Neural progenitor cell (in vitro differentiated cells): ENCODE measurements at regions not wholly inside any gene's neighbourhood (a gene's known extent, or its start where the extent isn't known, plus 50 kb on each side); places are given as distances from the start of the nearest gene placed in this dataset.
A peak's percentile ranks its signal among the peaks of the same experiment; 100 is the strongest.

Experiments used
- DNase-seq: peaks from one replicate; pipeline ENCODE4 v3.0.0-alpha.2; 2016; ENCODE audit warnings: low spot score
- H2AFZ ChIP-seq: fragments of 200-600 bp; sonication (generic); replicated peaks from 2 replicates; pipeline ENCODE4 v1.6.1; 2016; ENCODE audit warnings: antibody characterized with exemption
- H3F3A ChIP-seq: fragments of 200-600 bp; sonication (generic); 2 replicates; pipeline ENCODE4 v1.6.1; 2016; ENCODE audit warnings: antibody characterized with exemption, low read depth
- H3K27ac ChIP-seq: fragments of 200-600 bp; sonication (generic); 2 replicates; pipeline ENCODE4 v1.5.1; 2016; ENCODE audit warnings: mild to moderate bottlenecking
- H3K27me3 ChIP-seq: fragments of 200-600 bp; sonication (generic); 2 replicates; pipeline ENCODE4 v1.6.1; 2016; ENCODE audit warnings: mild to moderate bottlenecking, moderate library complexity
- H3K36me3 ChIP-seq: fragments of 200-600 bp; sonication (generic); 2 replicates; pipeline ENCODE4 v1.5.1; 2016
- H3K4me1 ChIP-seq: fragments of 200-600 bp; sonication (generic); 2 replicates; pipeline ENCODE4 v1.6.1; 2016; ENCODE audit warnings: mixed run types
- H3K4me2 ChIP-seq: fragments of 200-600 bp; sonication (generic); 2 replicates; pipeline ENCODE4 v1.6.1; 2016
- H3K4me3 ChIP-seq: fragments of 200-600 bp; sonication (generic); 2 replicates; pipeline ENCODE4 v1.5.1; 2016
- H3K79me2 ChIP-seq: fragments of 200-600 bp; sonication (generic); 2 replicates; pipeline ENCODE4 v1.6.1; 2016; ENCODE audit warnings: low read depth
- H3K9ac ChIP-seq: fragments of 200-600 bp; sonication (generic); 2 replicates; pipeline ENCODE4 v1.6.1; 2016
- H3K9me3 ChIP-seq: fragments of 200-600 bp; sonication (generic); 2 replicates; pipeline ENCODE4 v1.5.1; 2016; ENCODE audit warnings: low read depth
- H4K20me1 ChIP-seq: fragments of 200-600 bp; sonication (generic); 2 replicates; pipeline ENCODE4 v1.6.1; 2016; ENCODE audit warnings: low read depth
- H3K27ac Mint-ChIP-seq: 3 replicates; pipeline ENCODE4 v1.8.0; 2021; ENCODE audit warnings: mixed read lengths
- H3K27me3 Mint-ChIP-seq: 2 replicates; pipeline ENCODE4 v1.8.0; 2022; ENCODE audit warnings: low read depth, mild to moderate bottlenecking, inconsistent platforms, moderate library complexity, mixed read lengths; ENCODE audit not compliant: insufficient read depth
- H3K36me3 Mint-ChIP-seq: 3 replicates; pipeline ENCODE4 v1.8.0; 2021; ENCODE audit warnings: mixed read lengths
- H3K4me1 Mint-ChIP-seq: 3 replicates; pipeline ENCODE4 v1.8.0; 2021; ENCODE audit warnings: mixed read lengths
- H3K4me3 Mint-ChIP-seq: 3 replicates; pipeline ENCODE4 v1.8.0; 2021; ENCODE audit warnings: mild to moderate bottlenecking, moderate library complexity, mixed read lengths
- H3K9me3 Mint-ChIP-seq: 3 replicates; pipeline ENCODE4 v1.8.0; 2020; ENCODE audit warnings: mixed read lengths
- CTCF ChIP-seq: fragments of 200-600 bp; sonication (generic); IDR thresholded peaks from 2 replicates; pipeline ENCODE4 v1.5.1; 2017; ENCODE audit warnings: antibody characterized with exemption, mild to moderate bottlenecking
- EZH2 ChIP-seq: fragments of 200-600 bp; sonication (generic); IDR thresholded peaks from 2 replicates; pipeline ENCODE4 v1.6.1; 2017; ENCODE audit warnings: antibody characterized with exemption, mild to moderate bottlenecking, moderate library complexity
- EZH2phosphoT487 ChIP-seq: fragments of 200-600 bp; sonication (generic); IDR thresholded peaks from 2 replicates; pipeline ENCODE4 v1.6.1; 2017; ENCODE audit warnings: antibody characterized with exemption

GRCh38 chr13:64850017-64850416 is 2380.1 kb downstream of the PCDH9 start:
- Mint-ChIP-seq H3K36me3 (no peaks in the 10 kb centered on the region), H3K27me3 (no peaks in the 10 kb centered on the region), H3K4me3 (no peak overlapping the region), H3K4me1 (peaks cover 5% of the 10 kb centered on the region), H3K27ac (no peak overlapping the region), H3K9me3 (no peaks in the 10 kb centered on the region)
- Histone ChIP-seq H3K4me3 (no peak overlapping the region), H3K9ac (no peak overlapping the region), H3K4me1 (no peaks in the 10 kb centered on the region), H3K9me3 (no peaks in the 10 kb centered on the region), H3K4me2 (no peak overlapping the region), H3K36me3 (no peaks in the 10 kb centered on the region), H3F3A (no peaks in the 10 kb centered on the region), H3K27ac (no peak overlapping the region), H3K79me2 (no peaks in the 10 kb centered on the region), H3K27me3 (no peaks in the 10 kb centered on the region), H4K20me1 (no peaks in the 10 kb centered on the region), H2AFZ (no peak overlapping the region)
- TF ChIP-seq EZH2, result no peak
- TF ChIP-seq CTCF, result no peak
- TF ChIP-seq EZH2phosphoT487, result no peak
- no peak for DNase-seq

- no peaks in the 10 kb centered on the region for H3K36me3 Mint-ChIP-seq
- DNase-seq, result no peak
- no peaks in the 10 kb centered on the region for H3F3A ChIP-seq
- H3K36me3 ChIP-seq, result no peaks in the 10 kb centered on the region
- H3K4me1 ChIP-seq, result no peaks in the 10 kb centered on the region
- H3K4me1 Mint-ChIP-seq, result peaks cover 7% of the 10 kb centered on the region
- H3K27ac ChIP-seq, result no peak overlapping the region
- H3K9ac ChIP-seq, result no peak overlapping the region
- no peaks in the 10 kb centered on the region for H3K27me3 Mint-ChIP-seq
- H3K27ac Mint-ChIP-seq, result no peak overlapping the region
- H3K4me3 Mint-ChIP-seq, result no peak overlapping the region
- H3K79me2 ChIP-seq, result no peaks in the 10 kb centered on the region
- TF ChIP-seq EZH2, result no peak
- no peak for TF ChIP-seq EZH2phosphoT487
- no peak for TF ChIP-seq CTCF
- no peak overlapping the region for H3K4me2 ChIP-seq
- H2AFZ ChIP-seq, result no peak overlapping the region
- no peaks in the 10 kb centered on the region for H4K20me1 ChIP-seq
- no peaks in the 10 kb centered on the region for H3K27me3 ChIP-seq
- H3K4me3 ChIP-seq, result no peak overlapping the region
- H3K9me3 ChIP-seq, result no peaks in the 10 kb centered on the region
- no peaks in the 10 kb centered on the region for H3K9me3 Mint-ChIP-seq
Observed at GRCh38 chr13:64849196-64849595, 2380.9 kb downstream of the PCDH9 start.

- H3K27ac ChIP-seq, result no peak overlapping the region
- no peak overlapping the region for H3K9ac ChIP-seq
- Mint-ChIP-seq H3K36me3 (no peaks in the 10 kb centered on the region), H3K4me3 (no peak overlapping the region), H3K27me3 (no peaks in the 10 kb centered on the region), H3K9me3 (no peaks in the 10 kb centered on the region), H3K4me1 (peaks cover 7% of the 10 kb centered on the region), H3K27ac (no peak overlapping the region)
- H3K4me2 ChIP-seq, result no peak overlapping the region
- H3K4me3 ChIP-seq, result no peak overlapping the region
- H3K9me3 ChIP-seq, result no peaks in the 10 kb centered on the region
- no peaks in the 10 kb centered on the region for H4K20me1 ChIP-seq
- no peaks in the 10 kb centered on the region for H3K36me3 ChIP-seq
- no peaks in the 10 kb centered on the region for H3K27me3 ChIP-seq
- H2AFZ ChIP-seq, result no peak overlapping the region
- no peaks in the 10 kb centered on the region for H3F3A ChIP-seq
- no peak for DNase-seq
- TF ChIP-seq EZH2phosphoT487 (no peak), CTCF (no peak), EZH2 (no peak)
- no peaks in the 10 kb centered on the region for H3K79me2 ChIP-seq
- no peaks in the 10 kb centered on the region for H3K4me1 ChIP-seq
Observed at GRCh38 chr13:64847767-64848166, 2382.4 kb downstream of the PCDH9 start.

- no peak overlapping the region for H3K4me2 ChIP-seq
- no peak for TF ChIP-seq CTCF
- no peak for TF ChIP-seq EZH2
- no peak for TF ChIP-seq EZH2phosphoT487
- no peak overlapping the region for H3K4me3 ChIP-seq
- H3K79me2 ChIP-seq, result no peaks in the 10 kb centered on the region
- no peak overlapping the region for H3K9ac ChIP-seq
- no peak overlapping the region for H3K4me3 Mint-ChIP-seq
- H3K27me3 Mint-ChIP-seq, result no peaks in the 10 kb centered on the region
- H3K27me3 ChIP-seq, result no peaks in the 10 kb centered on the region
- no peaks in the 10 kb centered on the region for H3K36me3 Mint-ChIP-seq
- no peaks in the 10 kb centered on the region for H3K9me3 Mint-ChIP-seq
- H3K27ac Mint-ChIP-seq, result peak overlapping the region; percentile 17
- H3K36me3 ChIP-seq, result no peaks in the 10 kb centered on the region
- DNase-seq, result no peak
- no peak overlapping the region for H2AFZ ChIP-seq
- no peaks in the 10 kb centered on the region for H3K4me1 ChIP-seq
- no peak overlapping the region for H3K27ac ChIP-seq
- H3K9me3 ChIP-seq, result no peaks in the 10 kb centered on the region
- H3F3A ChIP-seq, result no peaks in the 10 kb centered on the region
- peaks cover 3% of the 10 kb centered on the region for H3K4me1 Mint-ChIP-seq
- no peaks in the 10 kb centered on the region for H4K20me1 ChIP-seq
Observed at GRCh38 chr13:64845110-64845509, 2385.0 kb downstream of the PCDH9 start.
